SK-MEL-5 (cell line): ENCODE measurements at regions not wholly inside any gene's neighbourhood (a gene's known extent, or its start where the extent isn't known, plus 50 kb on each side); places are given as distances from the start of the nearest gene placed in this dataset.
"Not testable (repeated sequence)": the region's sequence is repeated elsewhere in the genome, so short reads cannot be mapped to it uniquely, and the experiment has no call there.

Experiments used
- DNase-seq: peaks from one replicate; pipeline ENCODE4 v3.0.0-alpha.2; 2016; ENCODE audit warnings: low read depth, low spot score
- in situ Hi-C: cut with HindIII; loops from 2 replicates; pipeline ENCODE4 v1.10.0; 2016; ENCODE audit warnings: low sequenced_read_pairs, high pct_unique_total_duplicates, low pct_unique_long_range_greater_than_20kb

- in situ Hi-C loops = not testable (repeated sequence)
Observed at GRCh38 chr3:195999176-195999575, 82.7 kb downstream of the TFRC start.

GRCh38 chr3:195996314-195996713 lies 85.6 kb downstream of the TFRC start:
- in situ Hi-C loops, DNase-seq: not testable (repeated sequence)

More at GRCh38 chr3:195999176-195999575, 82.7 kb downstream of the TFRC start:
- not testable (repeated sequence) for DNase-seq

GRCh38 chr3:195994343-195994742 lies 86.0 kb upstream of the TNK2 start:
- DNase-seq = peak; percentile 52
- in situ Hi-C loops = not testable (repeated sequence)

- DNase-seq, in situ Hi-C loops: not testable (repeated sequence)
Observed at GRCh38 chr3:195993671-195994070, 85.3 kb upstream of the TNK2 start.

- DNase-seq, in situ Hi-C loops: not testable (repeated sequence)
Observed at GRCh38 chr3:195992956-195993595, 84.7 kb upstream of the TNK2 start.

- DNase-seq, in situ Hi-C loops: not testable (repeated sequence)
Observed at GRCh38 chr3:195991986-195992385, 83.6 kb upstream of the TNK2 start.

- in situ Hi-C loops, DNase-seq: not testable (repeated sequence)
Observed at GRCh38 chr3:195991243-195991642, 82.9 kb upstream of the TNK2 start.

GRCh38 chr3:195990841-195991174 lies 82.5 kb upstream of the TNK2 start:
- in situ Hi-C loops, DNase-seq: not testable (repeated sequence)

GRCh38 chr3:195989921-195990840 lies 81.8 kb upstream of the TNK2 start:
- in situ Hi-C loops = not testable (repeated sequence)
- peak; percentile 84 for DNase-seq

- in situ Hi-C loops, DNase-seq: not testable (repeated sequence)
Observed at GRCh38 chr3:195989197-195989920, 81.0 kb upstream of the TNK2 start.

- DNase-seq, in situ Hi-C loops: not testable (repeated sequence)
Observed at GRCh38 chr3:195988764-195989163, 80.4 kb upstream of the TNK2 start.

GRCh38 chr3:195987001-195987400 lies 78.7 kb upstream of the TNK2 start:
- DNase-seq, in situ Hi-C loops: not testable (repeated sequence)

GRCh38 chr3:195986576-195986975 lies 78.2 kb upstream of the TNK2 start:
- in situ Hi-C loops, DNase-seq: not testable (repeated sequence)

- DNase-seq, in situ Hi-C loops: not testable (repeated sequence)
Observed at GRCh38 chr3:195985348-195985920, 77.1 kb upstream of the TNK2 start.

GRCh38 chr3:195984392-195985030 lies 76.2 kb upstream of the TNK2 start:
- DNase-seq, in situ Hi-C loops: not testable (repeated sequence)

- in situ Hi-C loops, DNase-seq: not testable (repeated sequence)
Observed at GRCh38 chr3:195983880-195984279, 75.5 kb upstream of the TNK2 start.

GRCh38 chr3:195982754-195983153 lies 74.4 kb upstream of the TNK2 start:
- in situ Hi-C loops, DNase-seq: not testable (repeated sequence)
